H1 (cell line): ENCODE measurements at regions not wholly inside any gene's neighbourhood (a gene's known extent, or its start where the extent isn't known, plus 50 kb on each side); places are given as distances from the start of the nearest gene placed in this dataset.

ENCODE experiments used
- CHD7 ChIP-seq: fragments of 300-600 bp; sonication (generic); IDR thresholded peaks from 2 replicates; pipeline ENCODE4 v1.7.1; 2012; ENCODE audit warnings: low read length, moderate library complexity, mild to moderate bottlenecking, inconsistent platforms; ENCODE audit not compliant: insufficient replicate concordance

DNA sequence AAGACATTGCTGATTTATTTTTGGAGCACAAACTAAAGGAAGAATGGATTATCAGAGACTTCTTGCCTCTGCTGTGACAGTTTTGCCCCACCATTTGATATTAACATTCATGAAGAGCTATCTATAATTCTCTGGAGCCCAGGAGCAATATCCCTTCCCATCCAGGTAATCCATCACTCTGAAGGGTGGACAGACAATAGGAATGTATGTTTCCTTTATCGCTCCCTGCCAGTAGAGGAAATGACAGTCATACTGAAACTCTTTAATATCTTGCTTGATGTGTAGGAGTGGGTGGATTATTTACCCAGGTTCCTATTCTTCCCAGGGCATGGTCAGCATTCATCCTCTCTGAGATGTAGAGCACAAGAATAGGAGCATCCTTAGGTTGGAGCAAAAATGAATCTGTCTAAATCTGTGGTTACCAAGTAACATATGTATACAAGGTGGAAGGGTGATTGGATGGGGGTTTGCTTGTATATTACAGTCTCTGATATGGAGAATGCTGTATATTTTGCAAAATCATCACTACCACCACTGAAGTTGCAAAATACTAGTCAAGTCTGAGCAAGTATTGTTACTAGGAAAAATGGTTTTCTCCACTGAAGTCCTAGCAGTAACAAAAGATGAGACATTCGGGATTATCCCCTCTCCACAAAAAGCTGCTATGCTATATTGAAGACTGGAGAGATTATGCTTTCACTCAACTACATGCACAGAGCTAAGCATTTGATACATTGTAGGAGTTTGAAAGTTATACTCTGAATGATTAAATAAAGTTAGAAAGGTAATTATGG lies 151.6 kb downstream of the CBLL2 start (continued):
- no peak for TF ChIP-seq CHD7
